ENCODE measurements at regions not wholly inside any gene's neighbourhood (a gene's known extent, or its start where the extent isn't known, plus 50 kb on each side); places are given as distances from the start of the nearest gene placed in this dataset.
"Not testable (repeated sequence)": the region's sequence is repeated elsewhere in the genome, so short reads cannot be mapped to it uniquely, and the experiment has no call there.

DNA sequence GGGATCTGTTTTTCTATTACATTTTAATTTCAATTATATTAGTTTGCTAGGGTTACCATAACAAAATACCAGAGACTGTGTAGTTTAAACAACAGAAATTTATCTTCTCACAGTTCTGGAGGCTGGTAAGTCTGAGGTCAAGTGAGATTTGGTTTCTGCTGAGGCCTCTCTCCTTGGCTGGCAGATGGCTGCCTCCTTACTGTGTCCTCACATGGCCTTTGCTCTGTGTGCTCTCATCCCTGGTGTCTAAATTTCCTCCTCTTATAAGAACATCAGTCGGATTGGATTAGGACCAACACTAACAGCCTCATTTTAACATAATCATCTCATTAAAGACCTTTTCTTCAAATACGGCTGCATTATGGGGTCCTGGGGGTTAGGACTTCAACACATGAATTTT lies 195.2 kb upstream of the CHODL start:
- no peak for DNase-seq
- Histone ChIP-seq H3K4me3 (ENCODE audit: low read length) (no peak overlapping the region), H3K27me3 (ENCODE audit: control insufficient read depth, insufficient read depth, low read length) (no peaks in the 10 kb centered on the region), H3K9me3 (ENCODE audit: control insufficient read depth, low read depth, low read length) (no peaks in the 10 kb centered on the region), H3K27ac (ENCODE audit: low read length) (no peak overlapping the region), H3K36me3 (ENCODE audit: control insufficient read depth, insufficient read depth, low read length) (no peaks in the 10 kb centered on the region), H3K4me1 (ENCODE audit: control insufficient read depth, insufficient read depth, low read length) (no peaks in the 10 kb centered on the region)
- WGBS (ENCODE audit: insufficient coverage, low lambda C conversion rate) = no CpG with 5 or more reads among the region's 2 CpGs

DNA sequence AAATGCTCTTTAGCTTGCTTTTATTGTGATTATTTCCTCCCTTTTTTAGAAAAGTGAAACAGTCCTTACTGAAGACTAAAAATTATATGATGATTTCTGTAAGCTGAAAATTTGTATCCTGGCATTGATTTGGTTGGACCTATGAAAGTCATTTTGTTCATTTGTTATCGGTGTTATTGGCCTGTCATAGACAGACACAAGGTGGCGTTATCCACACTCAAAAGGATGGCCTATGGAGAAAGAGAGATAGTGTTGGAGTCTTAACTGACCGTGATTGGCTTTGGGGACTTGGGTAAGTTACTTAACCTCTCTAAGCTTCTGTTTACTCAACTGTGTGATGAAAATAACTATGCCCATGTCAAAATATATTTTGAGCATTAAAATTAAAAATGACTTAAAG lies 203.6 kb upstream of the CHODL start:
- Histone ChIP-seq H3K27ac (ENCODE audit: low read length) (no peak overlapping the region), H3K36me3 (ENCODE audit: control insufficient read depth, insufficient read depth, low read length) (no peaks in the 10 kb centered on the region), H3K27me3 (ENCODE audit: control insufficient read depth, insufficient read depth, low read length) (no peaks in the 10 kb centered on the region), H3K9me3 (ENCODE audit: control insufficient read depth, low read depth, low read length) (no peaks in the 10 kb centered on the region), H3K4me3 (ENCODE audit: low read length) (no peak overlapping the region), H3K4me1 (ENCODE audit: control insufficient read depth, insufficient read depth, low read length) (no peaks in the 10 kb centered on the region)
- WGBS (ENCODE audit: insufficient coverage, low lambda C conversion rate) = no CpG with 5 or more reads among the region's 3 CpGs
- DNase-seq = no peak

DNA sequence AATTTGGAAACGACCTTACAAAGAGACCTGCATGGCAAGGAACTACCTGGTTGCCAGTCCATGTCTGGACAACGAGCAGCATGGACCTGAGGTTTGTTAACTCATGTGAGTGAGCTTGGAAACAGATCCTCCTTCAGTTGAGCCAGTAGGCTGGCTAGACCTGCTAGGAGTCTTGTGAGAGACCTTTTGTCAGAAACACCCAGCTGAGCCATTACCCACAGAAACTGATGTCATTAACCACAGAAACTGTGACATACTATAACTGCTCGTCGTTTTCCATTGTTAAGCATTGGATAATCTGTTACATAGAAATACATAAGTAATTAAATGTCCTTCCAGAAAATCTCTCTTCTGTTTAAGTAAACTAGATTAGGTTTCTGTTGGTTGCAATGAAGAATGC lies 211.1 kb upstream of the C21orf91 start:
- Histone ChIP-seq H3K27me3 (ENCODE audit: control insufficient read depth, insufficient read depth, low read length) (no peaks in the 10 kb centered on the region), H3K9me3 (ENCODE audit: control insufficient read depth, low read depth, low read length) (no peaks in the 10 kb centered on the region), H3K27ac (ENCODE audit: low read length) (no peak overlapping the region), H3K36me3 (ENCODE audit: control insufficient read depth, insufficient read depth, low read length) (no peaks in the 10 kb centered on the region), H3K4me1 (ENCODE audit: control insufficient read depth, insufficient read depth, low read length) (no peaks in the 10 kb centered on the region), H3K4me3 (ENCODE audit: low read length) (no peak overlapping the region)
- no CpG with 5 or more reads among the region's 4 CpGs for WGBS (ENCODE audit: insufficient coverage, low lambda C conversion rate)
- no peak for DNase-seq

DNA sequence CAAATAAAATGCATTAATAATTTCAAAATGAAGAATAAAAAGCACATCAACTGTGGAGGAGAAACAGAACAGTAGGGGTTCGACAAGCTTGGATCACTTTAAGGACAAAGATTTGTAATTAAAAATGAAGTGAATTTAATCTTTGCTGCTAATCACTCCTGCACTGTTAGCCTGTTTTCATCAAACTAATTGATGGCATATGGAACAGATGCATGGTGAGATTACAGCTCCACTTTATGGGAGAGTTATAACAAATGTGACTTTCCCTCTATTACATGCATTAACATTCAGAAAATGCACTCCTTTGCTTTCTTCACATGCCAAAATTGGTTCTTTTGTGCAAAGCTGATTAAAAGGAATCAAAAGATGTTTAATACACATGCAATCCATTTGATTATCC lies 207.2 kb upstream of the C21orf91 start:
- no peaks in the 10 kb centered on the region for H3K27me3 ChIP-seq (ENCODE audit: control insufficient read depth, insufficient read depth, low read length)
- H3K27ac ChIP-seq (ENCODE audit: low read length) = no peak overlapping the region
- H3K9me3 ChIP-seq (ENCODE audit: control insufficient read depth, low read depth, low read length) = no peaks in the 10 kb centered on the region
- no peak for DNase-seq
- no CpG with 5 or more reads among the region's 1 CpG for WGBS (ENCODE audit: insufficient coverage, low lambda C conversion rate)
- no peaks in the 10 kb centered on the region for H3K4me1 ChIP-seq (ENCODE audit: control insufficient read depth, insufficient read depth, low read length)
- no peak overlapping the region for H3K4me3 ChIP-seq (ENCODE audit: low read length)
- no peaks in the 10 kb centered on the region for H3K36me3 ChIP-seq (ENCODE audit: control insufficient read depth, insufficient read depth, low read length)

DNA sequence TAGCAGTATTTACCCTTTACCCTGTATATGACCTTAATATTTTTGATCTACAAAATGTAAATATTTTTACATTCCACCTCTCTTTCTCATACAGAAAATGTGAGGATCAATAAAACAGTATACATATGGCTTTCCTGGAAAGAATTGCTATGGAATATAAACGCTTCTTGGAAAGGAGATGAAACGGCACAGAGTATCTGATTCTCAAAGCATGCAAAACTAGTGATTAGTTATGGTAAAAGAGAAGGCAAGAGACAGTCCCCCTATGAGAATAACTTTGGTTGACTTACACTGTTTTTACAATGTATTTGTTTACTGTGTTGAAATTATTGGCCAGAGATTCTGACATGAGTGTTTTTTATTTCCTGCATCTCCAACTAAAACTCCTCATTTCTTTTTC lies 204.6 kb upstream of the C21orf91 start:
- Histone ChIP-seq H3K27ac (ENCODE audit: low read length) (no peak overlapping the region), H3K9me3 (ENCODE audit: control insufficient read depth, low read depth, low read length) (no peaks in the 10 kb centered on the region), H3K4me1 (ENCODE audit: control insufficient read depth, insufficient read depth, low read length) (no peaks in the 10 kb centered on the region), H3K27me3 (ENCODE audit: control insufficient read depth, insufficient read depth, low read length) (no peaks in the 10 kb centered on the region), H3K36me3 (ENCODE audit: control insufficient read depth, insufficient read depth, low read length) (no peaks in the 10 kb centered on the region), H3K4me3 (ENCODE audit: low read length) (no peak overlapping the region)
- WGBS (ENCODE audit: insufficient coverage, low lambda C conversion rate) = no CpG with 5 or more reads among the region's 2 CpGs
- DNase-seq = no peak

DNA sequence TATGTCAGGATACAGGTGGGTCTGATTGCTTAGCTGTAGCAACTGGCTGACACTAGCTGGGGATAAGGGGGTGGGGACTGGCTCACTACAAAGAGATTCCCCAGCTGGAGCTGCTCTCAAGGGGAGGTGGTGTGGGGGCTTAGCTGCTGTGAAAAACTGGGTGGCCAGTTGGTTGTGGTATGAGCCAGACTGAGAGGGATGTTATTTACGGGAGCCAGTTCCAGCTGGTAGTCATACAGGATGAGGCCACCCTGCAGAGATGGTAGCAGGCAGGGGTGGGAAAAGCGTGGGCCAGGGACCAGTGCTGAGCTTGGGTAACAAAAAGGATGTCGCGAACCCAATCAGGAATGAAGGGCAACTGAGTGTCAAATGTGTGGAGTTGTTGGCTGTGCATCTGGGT lies 204.0 kb upstream of the C21orf91 start:
- no peak for DNase-seq
- H3K9me3 ChIP-seq (ENCODE audit: control insufficient read depth, low read depth, low read length) = no peaks in the 10 kb centered on the region
- no peak overlapping the region for H3K4me3 ChIP-seq (ENCODE audit: low read length)
- H3K4me1 ChIP-seq (ENCODE audit: control insufficient read depth, insufficient read depth, low read length) = no peaks in the 10 kb centered on the region
- no CpG with 5 or more reads among the region's 4 CpGs for WGBS (ENCODE audit: insufficient coverage, low lambda C conversion rate)
- H3K27me3 ChIP-seq (ENCODE audit: control insufficient read depth, insufficient read depth, low read length) = no peaks in the 10 kb centered on the region
- H3K27ac ChIP-seq (ENCODE audit: low read length) = no peak overlapping the region
- H3K36me3 ChIP-seq (ENCODE audit: control insufficient read depth, insufficient read depth, low read length) = no peaks in the 10 kb centered on the region

DNA sequence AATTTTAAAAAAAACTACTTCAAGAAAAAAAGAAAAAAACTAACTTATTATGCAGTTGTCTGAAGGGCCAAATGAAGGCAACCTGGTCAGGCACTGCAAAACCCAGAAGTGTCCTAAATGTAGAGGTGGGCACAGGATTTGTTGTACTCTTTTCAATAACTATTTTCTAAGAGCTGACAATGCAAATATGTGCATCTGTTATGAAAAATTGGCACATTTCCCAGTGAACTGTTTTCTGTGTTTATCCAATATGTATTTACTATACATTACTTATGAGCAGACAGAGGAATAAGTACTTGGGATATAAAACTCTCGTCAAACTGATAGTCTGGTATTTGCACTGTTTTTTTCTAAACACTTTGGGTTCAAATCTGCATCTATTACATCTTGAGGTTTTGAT lies 188.0 kb upstream of the C21orf91 start:
- no peak for DNase-seq
- Histone ChIP-seq H3K36me3 (ENCODE audit: control insufficient read depth, insufficient read depth, low read length) (no peaks in the 10 kb centered on the region), H3K27me3 (ENCODE audit: control insufficient read depth, insufficient read depth, low read length) (no peaks in the 10 kb centered on the region)

DNA sequence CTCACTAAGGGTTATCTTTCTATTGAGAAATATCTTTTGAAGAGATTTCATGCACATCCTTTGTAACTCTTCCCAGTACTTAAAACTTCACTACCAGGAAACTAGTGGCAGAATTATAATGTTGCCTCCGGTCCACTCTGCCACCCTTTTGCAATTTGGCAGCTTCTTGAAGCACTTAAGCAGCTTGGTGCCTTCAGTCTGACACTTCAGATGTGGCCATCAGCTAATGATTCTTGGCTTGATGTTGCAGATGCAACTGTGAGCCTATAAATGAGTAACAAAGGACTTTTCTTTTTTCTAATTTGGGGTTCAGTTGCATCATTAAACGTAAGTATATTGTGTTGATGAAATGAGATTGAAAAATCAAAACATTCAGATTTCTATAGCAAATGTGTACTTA lies 187.5 kb upstream of the C21orf91 start:
- Histone ChIP-seq H3K4me3 (ENCODE audit: low read length) (no peak overlapping the region), H3K9me3 (ENCODE audit: control insufficient read depth, low read depth, low read length) (no peaks in the 10 kb centered on the region), H3K4me1 (ENCODE audit: control insufficient read depth, insufficient read depth, low read length) (no peaks in the 10 kb centered on the region), H3K27me3 (ENCODE audit: control insufficient read depth, insufficient read depth, low read length) (no peaks in the 10 kb centered on the region), H3K27ac (ENCODE audit: low read length) (no peak overlapping the region), H3K36me3 (ENCODE audit: control insufficient read depth, insufficient read depth, low read length) (no peaks in the 10 kb centered on the region)
- 22% methylated on average over 1 of the region's 2 CpGs for WGBS (ENCODE audit: insufficient coverage, low lambda C conversion rate)
- no peak for DNase-seq

More for the DNA sequence above, 188.0 kb upstream of the C21orf91 start:
- Histone ChIP-seq H3K27ac (ENCODE audit: low read length) (no peak overlapping the region), H3K4me3 (ENCODE audit: low read length) (no peak overlapping the region), H3K4me1 (ENCODE audit: control insufficient read depth, insufficient read depth, low read length) (no peaks in the 10 kb centered on the region), H3K9me3 (ENCODE audit: control insufficient read depth, low read depth, low read length) (no peaks in the 10 kb centered on the region)
- 67% methylated on average over 1 of the region's 1 CpG for WGBS (ENCODE audit: insufficient coverage, low lambda C conversion rate)

DNA sequence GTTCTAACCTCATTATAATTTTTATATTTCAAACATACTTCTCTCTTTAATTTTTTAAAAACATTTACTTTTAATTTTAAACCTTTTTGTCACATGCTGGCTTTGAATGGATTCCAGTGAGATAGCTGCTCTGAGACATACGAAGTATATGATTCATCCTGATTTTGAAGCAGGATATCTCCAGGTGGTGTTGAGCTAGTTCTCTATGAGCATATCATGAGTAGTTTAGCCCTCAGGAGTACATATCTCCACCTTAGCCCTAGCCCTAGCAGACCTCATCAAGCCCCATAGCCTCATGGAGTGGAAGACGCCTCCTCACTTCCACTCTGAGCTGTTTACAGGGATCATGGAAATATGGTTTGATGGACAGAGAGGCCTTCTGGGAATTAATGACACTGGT lies 183.2 kb upstream of the C21orf91 start:
- Histone ChIP-seq H3K27me3 (ENCODE audit: control insufficient read depth, insufficient read depth, low read length) (no peaks in the 10 kb centered on the region), H3K36me3 (ENCODE audit: control insufficient read depth, insufficient read depth, low read length) (no peaks in the 10 kb centered on the region), H3K4me1 (ENCODE audit: control insufficient read depth, insufficient read depth, low read length) (no peaks in the 10 kb centered on the region), H3K27ac (ENCODE audit: low read length) (no peak overlapping the region), H3K9me3 (ENCODE audit: control insufficient read depth, low read depth, low read length) (no peaks in the 10 kb centered on the region), H3K4me3 (ENCODE audit: low read length) (no peak overlapping the region)
- WGBS (ENCODE audit: insufficient coverage, low lambda C conversion rate) = no CpG with 5 or more reads among the region's 2 CpGs
- DNase-seq = no peak

DNA sequence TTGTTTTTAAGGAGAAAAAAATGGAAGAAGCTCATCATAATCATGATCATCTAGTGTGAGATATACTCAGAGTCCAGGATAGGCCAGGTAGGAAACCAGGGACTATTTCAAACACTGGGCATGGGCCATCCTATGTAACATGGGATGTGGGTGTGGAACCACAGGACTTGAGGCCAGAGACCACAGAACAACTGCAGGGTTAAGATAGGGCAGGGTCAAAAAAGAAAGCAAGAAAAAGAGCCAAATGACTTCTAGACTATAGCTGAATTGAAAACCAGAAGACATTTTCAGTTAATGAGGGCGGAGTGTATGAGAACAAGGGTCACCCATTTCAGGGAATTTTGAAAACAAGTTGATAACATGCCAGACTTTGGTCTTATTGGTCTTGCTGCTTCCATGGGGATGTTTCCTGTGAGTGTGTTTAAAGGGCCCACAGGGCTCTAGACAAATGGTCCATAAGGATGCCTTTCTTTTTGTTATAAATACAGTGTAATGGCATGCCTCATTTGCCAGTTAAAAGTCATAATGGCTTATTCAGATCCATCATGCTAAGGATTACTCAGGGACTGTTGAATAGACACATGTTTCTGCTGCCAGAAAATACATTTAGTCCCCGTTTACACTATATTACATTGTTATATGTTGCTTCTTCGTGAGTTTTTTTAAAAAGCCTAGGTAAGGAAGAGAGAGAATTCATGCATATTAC lies 182.0 kb upstream of the C21orf91 start:
- no peaks in the 10 kb centered on the region for H3K36me3 ChIP-seq (ENCODE audit: control insufficient read depth, insufficient read depth, low read length)
- WGBS (ENCODE audit: insufficient coverage, low lambda C conversion rate) = 60% methylated on average over 1 of the region's 3 CpGs
- no peaks in the 10 kb centered on the region for H3K27me3 ChIP-seq (ENCODE audit: control insufficient read depth, insufficient read depth, low read length)
- H3K4me3 ChIP-seq (ENCODE audit: low read length) = no peak overlapping the region
- H3K27ac ChIP-seq (ENCODE audit: low read length) = no peak overlapping the region
- peak; percentile 12 to 15 for DNase-seq
- H3K4me1 ChIP-seq (ENCODE audit: control insufficient read depth, insufficient read depth, low read length) = no peaks in the 10 kb centered on the region
- no peaks in the 10 kb centered on the region for H3K9me3 ChIP-seq (ENCODE audit: control insufficient read depth, low read depth, low read length)

DNA sequence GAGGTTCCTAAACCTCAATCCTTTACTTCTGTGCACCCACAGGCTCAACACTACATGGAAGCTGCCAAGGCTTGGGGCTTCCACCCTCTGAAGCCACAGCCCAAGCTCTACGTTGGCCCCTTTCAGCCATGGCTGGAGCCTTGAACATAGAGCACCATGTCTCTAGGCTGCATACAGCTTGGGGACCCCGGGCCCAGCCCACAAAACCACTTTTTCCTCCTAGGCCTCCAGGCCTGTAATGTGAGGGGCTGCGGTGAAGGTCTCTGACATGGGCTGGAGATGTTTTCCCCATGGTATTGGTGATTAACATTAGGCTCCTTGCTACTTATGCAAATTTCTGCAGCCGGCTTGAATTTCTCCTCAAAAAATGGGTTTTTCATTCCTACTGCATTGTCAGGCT lies 179.4 kb upstream of the C21orf91 start:
- not testable (repeated sequence) for H3K9me3 ChIP-seq (ENCODE audit: control insufficient read depth, low read depth, low read length); H3K4me1 ChIP-seq (ENCODE audit: control insufficient read depth, insufficient read depth, low read length); H3K27ac ChIP-seq (ENCODE audit: low read length); H3K4me3 ChIP-seq (ENCODE audit: low read length); DNase-seq; H3K36me3 ChIP-seq (ENCODE audit: control insufficient read depth, insufficient read depth, low read length); H3K27me3 ChIP-seq (ENCODE audit: control insufficient read depth, insufficient read depth, low read length)
- WGBS (ENCODE audit: insufficient coverage, low lambda C conversion rate) = 100% methylated on average over 1 of the region's 4 CpGs
